SKM-1 treated with dmso at 0.1 percent for 144 hours (cell line): ENCODE measurements at regions not wholly inside any gene's neighbourhood (a gene's known extent, or its start where the extent isn't known, plus 50 kb on each side); places are given as distances from the start of the nearest gene placed in this dataset.
"Not testable (repeated sequence)": the region's sequence is repeated elsewhere in the genome, so short reads cannot be mapped to it uniquely, and the experiment has no call there.

Experiments used
- DNase-seq: peaks from one replicate; lab custom pipeline; 2025; ENCODE audit not compliant: unreplicated experiment; lab: John Stamatoyannopoulos, UW

DNA sequence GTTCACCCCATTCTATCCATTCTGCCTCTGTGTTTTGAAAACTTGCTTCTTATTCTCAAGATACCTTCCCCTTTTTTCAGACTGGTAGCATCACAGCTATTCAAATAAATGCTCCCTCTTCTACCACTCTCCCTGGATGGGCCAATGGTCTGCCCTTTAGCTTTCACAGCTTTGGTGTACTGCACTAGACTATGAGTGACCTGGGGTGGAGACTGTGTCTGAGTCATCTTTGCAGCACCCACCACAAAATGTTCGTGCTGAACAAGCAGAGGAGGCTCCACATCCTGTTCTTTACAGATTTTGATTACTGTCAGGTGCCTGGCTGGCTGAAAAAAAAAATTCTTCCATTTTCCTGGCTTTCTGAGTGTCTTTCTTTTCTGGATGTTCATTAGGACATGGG is 1104.1 kb upstream of the TMEM132C start:
- no peak for DNase-seq

DNA sequence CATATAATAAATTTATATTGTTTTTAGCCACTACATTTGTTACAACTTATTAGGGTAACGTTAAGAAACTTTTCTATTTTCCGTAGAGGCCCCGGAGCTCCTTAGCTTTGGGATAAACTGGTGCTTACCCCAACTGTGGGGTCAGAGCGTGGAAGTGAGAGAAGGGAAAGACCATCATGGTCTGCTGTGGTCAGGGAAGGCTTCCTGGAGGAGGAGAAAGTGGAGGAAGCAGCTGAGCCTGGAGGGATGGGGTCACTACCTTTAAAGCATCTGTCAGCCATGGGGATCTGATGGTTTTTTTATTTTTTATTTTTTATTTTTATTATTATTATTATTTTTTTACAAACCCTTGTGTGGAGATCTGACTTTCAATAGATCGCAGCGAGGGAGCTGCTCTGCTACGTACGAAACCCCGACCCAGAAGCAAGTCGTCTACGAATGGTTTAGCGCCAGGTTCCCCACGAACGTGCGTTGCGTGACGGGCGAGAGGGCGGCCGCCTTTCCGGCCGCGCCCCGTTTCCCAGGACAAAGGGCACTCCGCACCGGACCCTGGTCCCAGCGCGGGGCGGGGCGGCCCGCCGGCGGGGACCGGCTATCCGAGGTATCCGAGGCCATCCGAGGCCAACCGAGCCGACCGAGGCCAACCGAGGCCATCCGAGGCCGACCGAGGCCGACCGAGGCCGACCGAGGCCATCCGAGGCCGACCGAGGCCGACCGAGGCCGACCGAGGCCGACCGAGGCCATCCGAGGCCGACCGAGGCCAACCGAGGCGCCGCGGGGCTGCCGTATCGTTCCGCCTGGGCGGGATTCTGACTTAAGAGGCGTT is 1101.2 kb upstream of the TMEM132C start:
- peak; percentile 19 for DNase-seq

DNA sequence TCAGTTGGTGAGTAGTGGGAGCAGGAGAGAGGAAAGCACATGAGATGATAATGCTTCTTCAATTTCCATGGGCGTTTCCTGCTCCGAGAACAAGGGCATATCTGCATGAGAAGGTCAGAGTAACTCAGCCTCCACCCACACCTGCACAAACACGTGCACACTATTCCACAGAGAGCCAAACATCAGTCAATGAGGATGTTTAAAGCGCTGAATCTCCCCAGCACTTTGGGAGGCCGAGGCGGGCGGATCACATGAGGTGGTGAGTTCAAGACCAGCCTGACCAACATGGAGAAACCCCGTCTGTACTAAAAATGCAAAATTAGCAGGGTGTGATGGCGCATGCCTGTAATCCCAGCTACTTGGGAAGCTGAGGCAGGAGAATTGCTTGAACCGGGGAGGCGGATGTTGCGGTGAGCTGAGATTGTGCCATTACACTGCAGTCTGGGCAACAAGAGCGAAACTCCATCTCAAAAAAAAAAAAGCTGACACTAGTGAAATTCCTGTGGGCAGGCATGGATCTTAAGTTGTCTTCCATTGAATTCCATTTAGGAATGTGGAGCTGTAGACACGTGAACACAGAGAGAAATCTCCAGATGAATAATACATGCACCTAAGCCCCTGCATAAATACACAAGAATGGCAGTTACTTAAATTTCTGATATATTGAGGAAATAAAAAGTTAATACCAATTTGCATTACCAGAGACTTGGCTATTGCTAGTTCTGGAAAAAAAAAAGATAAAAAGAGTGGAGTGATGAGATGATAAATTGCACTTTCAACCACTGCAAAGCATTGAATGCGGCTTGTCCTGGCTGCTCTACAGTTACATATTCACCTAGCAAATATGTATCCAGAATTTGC is 1097.4 kb upstream of the TMEM132C start:
- no peak for DNase-seq

DNA sequence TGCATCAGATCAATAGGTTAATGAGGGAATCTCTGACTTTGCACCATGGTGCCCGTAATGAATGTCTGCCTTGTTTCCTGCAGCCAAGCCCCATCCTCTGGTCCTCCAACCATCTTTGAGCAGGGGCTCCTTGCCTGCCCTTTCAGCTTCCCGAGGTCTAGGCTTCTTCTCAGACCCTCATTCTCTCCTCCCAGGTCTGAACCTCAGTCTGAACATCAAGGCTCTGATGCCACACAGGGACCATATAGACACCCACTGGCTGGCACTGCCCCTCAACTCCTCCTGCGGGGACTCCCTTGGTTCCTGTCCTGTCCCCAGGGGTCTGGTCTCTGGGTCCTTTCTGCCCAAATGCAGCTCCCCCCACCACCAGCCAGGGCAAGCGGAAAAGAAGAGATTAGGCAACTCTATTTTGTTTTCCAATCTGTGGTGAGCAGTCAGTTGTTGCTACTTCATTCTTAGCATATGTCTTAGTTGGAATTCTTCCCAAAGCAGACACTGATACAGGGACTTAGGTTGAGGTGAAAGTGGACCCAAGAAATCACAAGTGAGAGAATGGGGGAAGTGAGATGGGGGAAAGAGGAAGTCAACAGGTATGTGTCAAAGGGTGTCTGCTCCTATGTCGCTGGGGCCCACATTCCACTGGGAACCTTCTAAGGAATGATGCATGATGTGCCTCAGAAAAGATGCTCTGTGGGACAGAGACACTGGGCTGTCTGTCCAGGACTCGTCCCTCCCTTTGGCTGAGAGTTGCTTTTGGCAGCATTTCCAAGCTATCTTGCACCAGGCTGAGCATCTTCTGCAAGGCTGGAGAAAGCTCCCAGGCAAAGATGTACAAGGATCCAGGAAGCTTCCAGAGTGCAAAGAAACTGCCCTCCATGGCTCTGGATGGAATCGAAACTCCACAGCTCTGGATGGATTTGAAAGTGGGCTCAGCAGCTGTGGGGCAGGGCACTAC is 1096.5 kb upstream of the TMEM132C start:
- DNase-seq, result no peak

DNA sequence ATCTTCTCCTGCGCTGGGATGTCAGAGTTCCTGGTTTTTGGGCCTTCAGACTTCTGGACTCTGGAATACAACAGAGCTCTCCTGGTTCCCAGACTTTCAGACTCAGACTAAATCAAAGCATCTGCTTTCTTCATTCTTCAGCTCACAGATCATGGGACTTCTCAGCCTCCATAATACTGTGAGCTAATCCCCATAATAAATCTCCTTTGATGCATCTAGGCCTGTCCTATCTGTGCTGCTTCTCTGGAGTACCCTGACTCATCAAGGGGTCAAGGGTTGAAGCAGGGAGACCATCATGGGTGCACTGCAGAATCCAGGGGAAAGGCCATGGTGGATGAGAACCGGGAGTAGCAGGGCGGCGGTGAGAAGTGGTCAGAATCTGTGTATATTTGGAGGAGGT is 1094.1 kb upstream of the TMEM132C start:
- no peak for DNase-seq

DNA sequence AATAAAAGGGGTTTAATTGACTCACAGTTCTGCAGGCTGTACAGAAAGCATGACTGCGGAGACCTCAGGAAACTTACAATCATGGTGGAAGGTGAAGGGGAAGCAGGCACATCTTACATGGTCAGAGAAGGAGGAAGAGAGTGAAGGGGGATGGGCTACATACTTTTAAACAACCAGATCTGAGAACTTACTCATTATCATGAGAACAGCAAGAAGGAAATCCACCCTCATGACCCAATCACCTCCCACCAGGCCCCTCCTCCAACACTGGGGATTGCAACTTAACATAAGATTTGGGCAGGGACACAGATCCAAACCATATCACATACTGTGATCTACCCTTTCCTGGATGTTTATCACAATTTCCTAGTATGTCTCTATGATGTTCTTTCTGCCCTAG is 1093.0 kb upstream of the TMEM132C start:
- not testable (repeated sequence) for DNase-seq

DNA sequence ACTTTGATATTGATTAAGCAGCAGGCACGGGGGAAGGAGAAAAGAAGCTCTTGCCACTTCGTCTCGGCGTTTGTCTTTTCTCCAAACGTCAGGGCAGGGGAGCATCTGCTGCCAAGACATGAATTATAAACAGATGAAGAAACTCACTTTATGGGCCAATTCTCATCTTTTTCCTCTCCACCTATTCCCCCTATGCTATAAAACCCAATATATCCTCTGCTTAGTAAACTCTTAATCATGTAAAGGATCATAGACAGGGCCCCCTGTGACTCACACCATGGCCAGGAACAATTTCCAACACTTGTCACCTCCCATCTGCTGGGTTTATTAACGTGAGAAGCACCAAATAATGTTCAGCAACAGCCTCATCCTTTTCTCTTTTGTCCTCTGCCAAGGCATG is 1092.1 kb upstream of the TMEM132C start:
- DNase-seq, result no peak

DNA sequence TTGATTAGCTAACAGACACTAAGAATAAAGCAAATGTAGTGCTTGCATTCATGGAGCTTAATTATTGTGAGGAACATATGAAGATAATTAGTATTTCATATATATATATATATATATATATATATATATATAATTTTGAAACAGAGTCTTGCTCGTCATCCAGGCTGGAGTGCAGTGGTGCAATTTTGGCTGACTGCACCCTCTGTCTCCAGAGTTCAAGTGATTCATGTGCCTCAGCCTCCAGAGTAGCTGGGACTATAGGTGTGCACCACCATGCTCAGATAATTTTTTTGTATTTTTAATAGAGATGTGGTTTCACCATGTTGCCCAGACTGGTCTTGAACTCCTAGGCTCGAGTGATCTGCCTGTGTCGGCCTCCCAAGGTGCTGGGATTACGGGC is 1091.6 kb upstream of the TMEM132C start:
- no peak for DNase-seq

DNA sequence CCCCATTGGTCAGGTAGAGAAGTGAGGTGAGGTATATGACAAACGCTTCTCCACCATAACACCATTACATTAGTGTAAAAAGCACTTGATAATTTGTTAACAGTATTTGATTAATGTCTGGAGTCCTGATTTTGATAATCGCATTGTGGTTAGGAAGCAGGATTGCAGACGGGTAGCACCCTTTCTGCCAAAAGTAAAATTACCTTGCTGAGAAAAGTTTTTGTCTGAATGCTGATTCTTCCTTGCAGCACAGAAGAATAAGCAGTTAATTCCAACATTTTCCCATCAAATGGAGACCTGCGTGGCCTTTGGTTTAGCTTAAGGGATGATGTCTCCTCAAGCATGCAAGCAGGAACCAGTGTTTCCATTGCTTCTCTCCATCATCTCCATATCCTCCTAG is 1090.2 kb upstream of the TMEM132C start:
- no peak for DNase-seq

DNA sequence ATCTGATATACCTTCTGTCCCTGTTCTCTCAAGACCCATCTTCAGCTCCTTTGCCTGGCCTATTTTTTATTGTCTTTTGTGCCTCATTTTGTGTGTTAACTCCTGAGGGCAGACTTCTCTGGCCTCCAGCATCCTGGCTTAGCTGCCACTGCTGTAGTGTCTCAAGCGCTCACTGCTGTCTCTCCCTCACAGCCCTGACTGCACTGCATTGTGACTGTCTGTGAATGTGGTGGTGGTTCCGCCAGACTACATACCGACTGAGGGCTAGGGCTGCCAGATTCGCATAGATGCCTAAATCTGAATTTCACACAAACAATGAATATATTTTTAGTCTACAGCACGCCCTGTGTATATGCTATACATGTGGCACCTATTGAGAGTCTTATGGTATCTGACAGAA is 1088.9 kb upstream of the TMEM132C start:
- DNase-seq, result no peak

DNA sequence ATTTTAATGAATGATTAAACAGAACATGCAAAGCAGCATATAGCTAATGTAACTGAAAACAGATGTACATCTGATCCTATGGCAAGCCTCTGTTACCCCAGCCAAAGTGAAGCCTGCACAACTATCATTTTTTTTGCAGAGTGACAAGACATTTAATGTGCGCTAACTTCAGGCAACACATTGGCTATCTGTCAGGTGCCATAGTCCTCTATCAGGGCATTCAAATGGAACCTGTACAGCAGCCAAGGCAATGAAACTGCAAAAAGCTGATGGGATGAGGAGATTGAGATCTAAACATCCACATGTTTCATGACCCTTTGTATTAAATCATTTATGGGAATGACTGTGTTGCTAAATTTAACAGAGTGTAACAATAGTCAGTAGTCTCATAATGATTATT is 1088.5 kb upstream of the TMEM132C start:
- no peak for DNase-seq

DNA sequence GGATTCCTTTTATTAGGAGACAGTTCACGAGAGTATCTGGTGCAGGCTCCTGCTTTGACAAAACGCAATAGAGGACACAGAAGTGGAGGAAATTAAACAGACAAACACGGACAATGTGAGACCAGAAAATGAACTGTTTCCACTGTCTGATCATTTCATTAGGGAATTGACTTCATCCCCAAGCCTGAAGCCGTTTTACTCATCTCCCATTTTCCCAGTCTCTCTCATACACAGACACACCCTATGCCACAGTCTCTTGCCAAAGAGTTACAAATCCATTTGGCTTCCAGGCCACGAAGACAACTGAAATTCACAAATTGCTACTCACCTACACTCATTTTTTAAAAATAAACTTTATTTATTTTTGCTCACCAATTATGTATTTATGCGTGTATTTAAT is 1087.8 kb upstream of the TMEM132C start:
- DNase-seq, result no peak

DNA sequence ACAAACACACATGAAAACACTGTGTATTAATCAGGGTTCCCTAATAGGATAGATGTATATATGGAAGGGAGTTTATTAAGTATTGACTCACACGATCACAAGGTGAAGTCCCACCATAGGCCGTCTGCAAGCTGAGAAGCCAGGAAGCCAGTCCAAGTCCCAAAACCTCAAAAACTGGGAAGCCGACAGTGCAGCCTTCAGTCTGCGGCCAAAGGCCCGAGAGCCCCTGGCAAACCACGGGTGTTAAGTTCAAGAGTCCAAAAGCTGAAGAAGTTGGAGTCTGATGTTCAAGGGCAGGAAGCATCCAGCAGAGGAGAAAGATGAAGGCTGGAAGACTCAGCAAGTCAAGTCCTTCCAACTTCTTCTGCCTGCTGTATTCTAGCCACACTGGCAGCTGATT is 1085.0 kb upstream of the TMEM132C start:
- no peak for DNase-seq

DNA sequence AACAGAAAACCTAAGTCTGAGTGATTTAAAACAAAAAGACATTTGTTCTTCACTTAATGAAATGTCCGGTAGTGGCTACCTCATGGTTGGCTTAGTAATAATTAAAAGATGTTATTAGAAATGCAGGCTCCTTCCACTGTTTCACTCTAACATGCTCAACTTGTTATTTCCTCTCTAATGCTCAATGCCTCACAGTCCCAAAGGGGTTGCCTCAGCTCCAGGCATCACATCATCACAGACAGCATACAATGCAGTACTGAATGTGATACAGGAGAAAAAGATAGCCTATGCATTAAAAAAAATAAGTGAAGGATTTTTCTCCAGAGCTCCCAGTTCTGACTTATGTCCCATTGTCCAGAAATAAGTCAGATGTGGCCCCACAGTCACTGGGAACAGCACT is 1077.0 kb upstream of the TMEM132C start:
- no peak for DNase-seq

DNA sequence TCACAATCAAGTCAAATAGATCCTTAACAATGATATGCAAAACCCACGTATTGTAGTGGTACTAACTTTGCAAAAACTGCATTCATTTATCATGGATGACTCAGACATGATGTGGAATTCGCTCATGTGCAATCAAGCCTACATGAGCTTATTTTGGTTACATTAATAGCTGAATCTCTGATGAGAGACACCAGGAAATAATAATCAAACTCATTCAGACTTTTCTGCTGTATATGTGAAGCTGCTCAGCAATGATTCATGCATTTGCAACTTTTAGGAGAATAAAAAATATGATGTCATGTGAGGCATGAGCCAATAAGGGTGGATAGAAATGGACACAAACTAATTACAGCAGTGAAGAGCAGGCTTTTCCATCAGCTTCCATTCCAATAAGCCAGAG is 1075.8 kb upstream of the TMEM132C start:
- no peak for DNase-seq

DNA sequence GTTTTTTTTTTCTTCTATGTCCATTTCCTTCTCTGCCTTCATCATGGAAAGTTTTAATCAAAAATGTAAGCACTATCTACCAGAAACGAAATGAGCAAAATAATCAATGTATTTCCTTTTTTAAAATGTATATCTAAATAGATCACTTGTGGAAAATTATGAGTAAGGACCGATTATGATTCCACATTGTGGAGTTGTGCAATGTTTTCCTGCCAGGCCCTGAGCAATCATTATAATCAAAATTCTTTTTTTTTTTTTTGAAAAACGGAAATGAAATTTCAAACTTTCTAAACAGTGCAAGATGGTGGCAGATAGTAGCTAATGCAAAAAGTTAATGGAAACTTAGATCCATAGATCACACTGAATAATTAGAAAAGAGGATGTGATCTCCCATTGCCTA is 1074.6 kb upstream of the TMEM132C start:
- DNase-seq, result no peak

DNA sequence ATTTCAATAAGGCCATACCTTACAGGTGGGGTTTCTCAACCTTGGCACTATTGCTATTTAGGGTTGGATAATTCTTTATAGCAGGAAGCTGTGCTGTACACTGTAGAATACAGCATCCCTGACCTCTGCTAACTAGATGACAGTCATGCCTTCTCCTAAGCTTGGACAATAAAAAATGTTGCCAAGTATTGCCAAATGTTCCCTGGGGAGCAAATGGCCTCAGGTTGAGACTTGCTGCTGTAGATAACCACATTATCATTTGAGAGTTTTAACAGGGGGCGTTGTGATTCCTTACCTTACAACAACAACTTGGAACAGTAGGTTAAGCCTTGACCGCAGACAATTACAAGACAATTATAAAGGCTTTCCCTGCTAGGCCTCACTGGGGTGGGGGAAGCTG is 1073.6 kb upstream of the TMEM132C start:
- DNase-seq, result no peak

DNA sequence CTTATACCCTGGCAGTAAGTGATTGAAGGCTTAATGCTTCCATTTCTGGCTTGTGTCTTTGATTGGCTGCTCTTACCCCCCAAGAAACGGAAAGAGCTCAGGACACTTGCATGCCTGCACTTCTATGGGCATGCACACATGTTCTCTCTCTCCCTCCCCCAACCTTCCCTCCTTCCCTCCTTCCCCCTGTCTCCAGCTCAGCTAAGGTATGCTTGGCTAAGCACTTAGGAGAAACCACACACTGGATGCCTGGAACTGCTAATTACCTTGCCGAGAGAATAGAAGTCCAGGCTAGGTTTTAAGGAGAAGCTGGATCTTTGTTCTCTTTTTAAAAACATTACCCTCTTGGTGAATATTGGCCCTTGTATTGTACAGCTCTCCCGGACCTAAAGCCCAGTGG is 1072.8 kb upstream of the TMEM132C start:
- no peak for DNase-seq

DNA sequence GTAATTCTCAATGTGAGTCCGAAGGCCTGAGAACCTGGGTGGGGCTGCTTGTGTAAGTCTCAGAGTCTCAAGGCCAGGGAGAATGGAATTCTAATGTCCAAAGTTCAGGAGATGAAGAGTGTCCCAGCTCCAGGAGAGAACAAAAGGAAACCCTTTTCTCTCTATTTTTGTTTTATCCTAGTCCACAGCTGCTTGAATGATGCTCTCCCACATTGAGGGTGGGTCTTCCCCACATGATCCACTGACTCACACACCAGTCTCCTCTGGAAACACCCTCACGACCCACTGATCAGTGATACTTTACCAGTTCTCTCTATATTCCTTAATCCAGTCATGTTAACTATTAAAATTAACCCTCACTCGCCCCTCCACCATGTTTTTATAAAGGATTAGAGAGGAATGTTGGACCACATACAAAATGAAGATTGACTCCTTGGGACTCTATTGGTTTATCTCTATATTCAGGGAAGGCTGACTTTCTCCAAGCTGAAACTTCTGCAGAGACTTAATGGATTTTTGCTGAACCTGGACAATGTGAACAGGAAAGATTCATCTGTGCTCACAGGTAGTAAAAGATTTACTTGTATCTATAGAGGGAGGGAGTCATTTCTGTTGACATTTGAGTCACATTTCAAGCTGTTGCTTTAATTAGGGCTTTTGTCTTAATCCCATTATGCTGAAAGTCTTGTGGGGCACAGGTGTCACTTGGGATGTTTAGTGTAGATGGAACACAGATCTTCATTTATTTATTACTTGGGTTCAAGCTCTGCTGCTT is 1061.0 kb upstream of the TMEM132C start:
- DNase-seq, result no peak

DNA sequence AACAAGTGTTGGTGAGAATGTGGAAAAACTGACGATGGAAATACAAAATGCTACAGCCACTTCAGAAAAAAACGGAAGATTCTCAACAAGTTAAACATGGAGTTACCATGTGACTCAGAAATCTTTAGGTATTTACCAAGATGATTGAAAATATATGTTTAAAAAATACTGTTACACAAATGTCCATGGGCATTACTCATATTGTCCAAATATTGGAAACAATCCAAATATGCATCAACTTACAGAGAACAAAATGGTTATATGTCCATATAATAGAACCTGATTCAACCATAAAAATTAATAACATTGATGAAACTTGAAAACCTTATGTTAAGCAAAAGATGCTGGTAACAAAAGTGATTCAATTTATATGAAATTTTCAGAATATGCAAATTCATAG is 1057.7 kb upstream of the TMEM132C start:
- no peak for DNase-seq
